ENCODE measurements at regions not wholly inside any gene's neighbourhood (a gene's known extent, or its start where the extent isn't known, plus 50 kb on each side); places are given as distances from the start of the nearest gene placed in this dataset.
"Not testable (repeated sequence)": the region's sequence is repeated elsewhere in the genome, so short reads cannot be mapped to it uniquely, and the experiment has no call there.

- no peak for DNase-seq
Measured at GRCh38 chr2:224104668-224105386, 65.7 kb upstream of the SERPINE2 start.

GRCh38 chr2:224103651-224104050 lies 64.6 kb upstream of the SERPINE2 start:
- DNase-seq: no peak

- DNase-seq: no peak
Measured at GRCh38 chr2:224102991-224103390, 63.9 kb upstream of the SERPINE2 start.

GRCh38 chr2:224101820-224102630 lies 62.9 kb upstream of the SERPINE2 start:
- no peak for DNase-seq

- DNase-seq: no peak
Measured at GRCh38 chr2:224099861-224100643, 61.0 kb upstream of the SERPINE2 start.

GRCh38 chr2:224098481-224099230 lies 59.6 kb upstream of the SERPINE2 start:
- no peak for DNase-seq

- no peak for DNase-seq
Measured at GRCh38 chr2:224094413-224094812, 55.3 kb upstream of the SERPINE2 start.

- not testable (repeated sequence) for DNase-seq
Measured at GRCh38 chr2:224091671-224092070, 52.6 kb upstream of the SERPINE2 start.

GRCh38 chr2:224089606-224090005 lies 50.5 kb upstream of the SERPINE2 start:
- not testable (repeated sequence) for DNase-seq
